ENCODE measurements at regions not wholly inside any gene's neighbourhood (a gene's known extent, or its start where the extent isn't known, plus 50 kb on each side); places are given as distances from the start of the nearest gene placed in this dataset.
A peak's percentile ranks its signal among the peaks of the same experiment; 100 is the strongest.

DNA sequence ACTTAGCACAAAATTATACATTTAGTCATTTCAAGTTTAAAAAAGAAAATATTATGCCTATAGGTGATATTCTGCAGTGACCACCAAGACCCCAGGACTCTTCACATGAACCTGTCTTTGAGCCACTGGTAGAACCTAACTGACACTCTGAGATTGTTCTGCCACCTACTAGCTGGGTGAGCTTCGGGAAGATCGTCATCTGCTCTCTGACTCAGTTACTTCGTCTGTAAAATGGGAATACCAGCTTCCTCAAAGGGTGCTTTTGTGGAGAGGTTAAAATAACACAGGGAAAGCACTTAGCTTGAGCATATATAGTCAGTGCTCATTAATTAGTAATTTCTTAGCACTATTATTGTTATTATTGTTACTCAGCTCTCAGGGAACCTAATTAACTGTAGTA lies 228.5 kb upstream of the JUN start:
- ChIA-PET POLR2A (ENCODE audit: low non-redundant PET) (no interaction called here), CTCF (no interaction called here)
- DNase-seq (ENCODE audit: low spot score) = no peak
- intact Hi-C loops (cut with micrococcal nuclease; ENCODE audit: unreplicated experiment) = no loop called here
- peaks cover 6% of the 10 kb centered on the region for H3K4me1 ChIP-seq (ENCODE audit: insufficient read depth, low read length, poor library complexity, severe bottlenecking)
- no peaks in the 10 kb centered on the region for H3K27me3 ChIP-seq (replicated peaks; ENCODE audit: insufficient read depth, low read depth, low read length, poor library complexity)
- H3K9me3 ChIP-seq (ENCODE audit: low read depth, low read length, poor library complexity, severe bottlenecking) = no peaks in the 10 kb centered on the region
- BruUV-seq (replicated peaks) = no TSS peak
- H3K36me3 ChIP-seq (ENCODE audit: insufficient read depth, low read length, poor library complexity, severe bottlenecking) = no peaks in the 10 kb centered on the region
- H3K4me3 ChIP-seq (ENCODE audit: low read depth, low read length, poor library complexity, severe bottlenecking) = no peak overlapping the region
- TF ChIP-seq, protein P1, sequence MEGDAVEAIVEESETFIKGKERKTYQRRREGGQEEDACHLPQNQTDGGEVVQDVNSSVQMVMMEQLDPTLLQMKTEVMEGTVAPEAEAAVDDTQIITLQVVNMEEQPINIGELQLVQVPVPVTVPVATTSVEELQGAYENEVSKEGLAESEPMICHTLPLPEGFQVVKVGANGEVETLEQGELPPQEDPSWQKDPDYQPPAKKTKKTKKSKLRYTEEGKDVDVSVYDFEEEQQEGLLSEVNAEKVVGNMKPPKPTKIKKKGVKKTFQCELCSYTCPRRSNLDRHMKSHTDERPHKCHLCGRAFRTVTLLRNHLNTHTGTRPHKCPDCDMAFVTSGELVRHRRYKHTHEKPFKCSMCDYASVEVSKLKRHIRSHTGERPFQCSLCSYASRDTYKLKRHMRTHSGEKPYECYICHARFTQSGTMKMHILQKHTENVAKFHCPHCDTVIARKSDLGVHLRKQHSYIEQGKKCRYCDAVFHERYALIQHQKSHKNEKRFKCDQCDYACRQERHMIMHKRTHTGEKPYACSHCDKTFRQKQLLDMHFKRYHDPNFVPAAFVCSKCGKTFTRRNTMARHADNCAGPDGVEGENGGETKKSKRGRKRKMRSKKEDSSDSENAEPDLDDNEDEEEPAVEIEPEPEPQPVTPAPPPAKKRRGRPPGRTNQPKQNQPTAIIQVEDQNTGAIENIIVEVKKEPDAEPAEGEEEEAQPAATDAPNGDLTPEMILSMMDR (conservative IDR thresholded peaks at IDR 0.05; ENCODE audit: low read depth, low read length) = no peak
- no peak for TF ChIP-seq EZH2 (IDR thresholded peaks at IDR 0.05; ENCODE audit: borderline replicate concordance, low read depth, low read length, poor library complexity, severe bottlenecking)
- no peak overlapping the region for H3K27ac ChIP-seq (ENCODE audit: low read depth, low read length, poor library complexity, severe bottlenecking)

DNA sequence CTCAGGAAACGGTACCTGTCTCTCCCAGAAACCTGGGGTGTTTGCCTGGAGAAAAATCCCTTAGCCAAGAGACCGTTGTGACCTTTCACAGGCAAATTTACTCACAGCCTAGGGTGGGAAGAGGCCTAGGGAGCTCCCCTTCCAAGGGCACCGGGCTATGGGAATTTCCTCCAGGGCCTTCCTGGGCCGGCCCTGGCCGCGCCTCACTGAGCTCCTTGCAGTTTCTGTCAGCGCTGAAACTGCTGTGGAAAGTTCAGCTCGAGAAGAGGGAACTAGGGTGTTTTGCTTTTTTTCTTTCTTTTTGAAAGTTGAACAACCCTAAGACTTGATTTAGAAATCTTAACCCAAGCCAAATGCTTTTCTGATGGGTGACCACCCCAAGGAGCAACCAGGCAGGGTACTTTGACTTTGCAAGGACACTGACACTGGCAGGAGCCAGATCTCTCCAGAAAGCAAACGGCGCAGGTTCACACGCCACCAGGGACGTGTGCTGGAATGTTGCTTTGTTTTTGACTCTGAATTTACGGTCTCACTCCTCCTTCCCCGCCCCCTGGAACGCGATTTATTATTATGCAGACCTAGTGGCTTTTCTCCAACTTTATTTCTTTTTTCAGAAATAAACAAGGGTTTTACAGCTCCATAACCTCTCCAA lies 229.6 kb upstream of the JUN start:
- H3K9me3 ChIP-seq (ENCODE audit: low read depth, low read length, poor library complexity, severe bottlenecking) = no peaks in the 10 kb centered on the region
- intact Hi-C loops (cut with micrococcal nuclease; ENCODE audit: unreplicated experiment) = no loop called here
- TF ChIP-seq EZH2 (IDR thresholded peaks at IDR 0.05; ENCODE audit: borderline replicate concordance, low read depth, low read length, poor library complexity, severe bottlenecking) = no peak
- TF ChIP-seq, protein P1 (conservative IDR thresholded peaks at IDR 0.05; ENCODE audit: low read depth, low read length) = no peak
- no peak overlapping the region for H3K27ac ChIP-seq (ENCODE audit: low read depth, low read length, poor library complexity, severe bottlenecking)
- no peak overlapping the region for H3K4me3 ChIP-seq (ENCODE audit: low read depth, low read length, poor library complexity, severe bottlenecking)
- no TSS peak for BruUV-seq (replicated peaks)
- no peaks in the 10 kb centered on the region for H3K27me3 ChIP-seq (replicated peaks; ENCODE audit: insufficient read depth, low read depth, low read length, poor library complexity)
- peaks cover 6% of the 10 kb centered on the region for H3K4me1 ChIP-seq (ENCODE audit: insufficient read depth, low read length, poor library complexity, severe bottlenecking)
- peak; percentile 10 for DNase-seq (ENCODE audit: low spot score)
- POLR2A ChIA-PET (ENCODE audit: low non-redundant PET) = no interaction called here
- no peaks in the 10 kb centered on the region for H3K36me3 ChIP-seq (ENCODE audit: insufficient read depth, low read length, poor library complexity, severe bottlenecking)
- CTCF ChIA-PET = no interaction called here

DNA sequence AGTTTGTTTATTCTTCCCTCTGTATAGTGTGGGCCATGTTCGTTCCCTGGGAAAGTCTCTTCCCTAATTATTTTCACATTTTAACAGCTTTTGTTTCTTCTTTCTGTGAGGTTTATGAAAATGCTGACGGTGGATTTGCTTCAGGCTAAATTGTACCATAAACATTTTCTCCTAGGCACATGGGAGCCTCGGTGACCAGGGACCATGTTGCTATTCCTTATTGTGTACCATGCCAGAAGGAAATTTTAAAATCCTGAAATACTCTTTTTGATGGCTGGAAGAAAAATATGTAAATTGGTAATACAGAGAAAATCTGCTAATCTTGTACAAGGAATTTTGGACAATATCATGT lies 230.1 kb upstream of the JUN start:
- Histone ChIP-seq H3K27ac (ENCODE audit: low read depth, low read length, poor library complexity, severe bottlenecking) (no peak overlapping the region), H3K9me3 (ENCODE audit: low read depth, low read length, poor library complexity, severe bottlenecking) (no peaks in the 10 kb centered on the region), H3K27me3 (replicated peaks; ENCODE audit: insufficient read depth, low read depth, low read length, poor library complexity) (no peaks in the 10 kb centered on the region), H3K36me3 (ENCODE audit: insufficient read depth, low read length, poor library complexity, severe bottlenecking) (no peaks in the 10 kb centered on the region), H3K4me3 (ENCODE audit: low read depth, low read length, poor library complexity, severe bottlenecking) (no peak overlapping the region), H3K4me1 (ENCODE audit: insufficient read depth, low read length, poor library complexity, severe bottlenecking) (peaks cover 6% of the 10 kb centered on the region)
- intact Hi-C loops (cut with micrococcal nuclease; ENCODE audit: unreplicated experiment) = no loop called here
- CTCF ChIA-PET = no interaction called here
- TF ChIP-seq, protein P1 (conservative IDR thresholded peaks at IDR 0.05; ENCODE audit: low read depth, low read length) = no peak
- TF ChIP-seq EZH2 (IDR thresholded peaks at IDR 0.05; ENCODE audit: borderline replicate concordance, low read depth, low read length, poor library complexity, severe bottlenecking) = no peak
- DNase-seq (ENCODE audit: low spot score) = no peak
- no TSS peak for BruUV-seq (replicated peaks)
- POLR2A ChIA-PET (ENCODE audit: low non-redundant PET) = no interaction called here

All from A673 (cell line).